K562 (cell line): ENCODE measurements at regions not wholly inside any gene's neighbourhood (a gene's known extent, or its start where the extent isn't known, plus 50 kb on each side); places are given as distances from the start of the nearest gene placed in this dataset.

ENCODE experiments used
- ARID4B ChIP-seq: sonication (generic); formaldehyde crosslinking; IDR thresholded peaks from 2 replicates; pipeline ENCODE4 v1.8.0; 2022; ENCODE audit warnings: mild to moderate bottlenecking, missing genetic modification reagents
- CBFA2T3 ChIP-seq: fragments of 450-650 bp; IDR thresholded peaks from 2 replicates; pipeline ENCODE4 v1.6.1; 2017
- LCOR ChIP-seq: sonication (generic); formaldehyde crosslinking; IDR thresholded peaks from 2 replicates; pipeline ENCODE4 v1.8.0; 2022; ENCODE audit warnings: mild to moderate bottlenecking, missing genetic modification reagents
- POLR2A ChIP-seq: fragments of 450-650 bp; conservative IDR thresholded peaks from 2 replicates; pipeline ENCODE4 v1.6.1; 2016
- ZNF512 ChIP-seq: IDR thresholded peaks from 2 replicates; pipeline ENCODE4 v1.6.1; 2016; ENCODE audit warnings: missing genetic modification characterization, missing compliant biosample characterization
- ZNF592 ChIP-seq: fragments of 450-650 bp; IDR thresholded peaks from 2 replicates; pipeline ENCODE4 v1.6.1; 2017; ENCODE audit warnings: antibody characterized with exemption, mild to moderate bottlenecking

- TF ChIP-seq ARID4B (no peak), LCOR (CRISPR knock-in tag) (0 out of 2 replicates have a peak, but pooled peaks have one; percentile 29), POLR2A (no peak), ZNF512 (no peak), CBFA2T3 (peak; percentile 35), ZNF592 (0 out of 2 replicates have a peak, but pooled peaks have one; percentile 60)
Observed at GRCh38 chr5:135186662-135187522, 152.9 kb upstream of the PITX1 start (continued).
